ENCODE measurements at regions not wholly inside any gene's neighbourhood (a gene's known extent, or its start where the extent isn't known, plus 50 kb on each side); places are given as distances from the start of the nearest gene placed in this dataset.

DNA sequence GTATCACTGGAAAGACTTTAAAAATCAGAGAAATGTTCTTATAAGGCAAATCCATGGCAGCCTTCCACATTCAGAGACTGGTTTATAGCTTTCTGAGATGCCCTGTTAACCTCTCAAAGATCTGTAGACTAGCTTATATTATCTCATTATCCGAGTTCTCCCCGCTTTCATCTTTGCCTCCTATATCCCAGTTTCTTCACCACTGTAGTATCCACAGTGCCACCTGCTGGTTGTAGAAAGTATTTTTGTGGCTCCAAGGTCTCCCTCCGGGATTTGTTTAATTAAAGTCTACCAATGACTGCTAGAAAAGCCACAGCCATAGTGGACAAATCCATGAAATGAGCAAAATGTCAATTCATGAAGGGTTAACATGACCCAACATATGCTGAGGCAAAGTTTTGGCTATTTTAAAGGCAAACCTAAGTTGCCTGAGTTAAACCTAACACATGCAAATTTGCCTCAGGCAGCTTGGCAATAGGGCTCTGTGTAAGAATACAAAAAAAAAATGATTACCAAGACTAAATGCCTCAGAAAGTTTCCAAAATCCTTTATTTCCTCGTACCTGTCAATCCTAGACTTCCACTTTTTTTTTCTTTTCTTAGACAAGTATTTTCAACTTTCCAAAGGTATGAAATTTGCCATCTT is 218.8 kb upstream of the BMP4 start:
- peak in 1 of 5 experiments; percentile 54 for DNase-seq

DNA sequence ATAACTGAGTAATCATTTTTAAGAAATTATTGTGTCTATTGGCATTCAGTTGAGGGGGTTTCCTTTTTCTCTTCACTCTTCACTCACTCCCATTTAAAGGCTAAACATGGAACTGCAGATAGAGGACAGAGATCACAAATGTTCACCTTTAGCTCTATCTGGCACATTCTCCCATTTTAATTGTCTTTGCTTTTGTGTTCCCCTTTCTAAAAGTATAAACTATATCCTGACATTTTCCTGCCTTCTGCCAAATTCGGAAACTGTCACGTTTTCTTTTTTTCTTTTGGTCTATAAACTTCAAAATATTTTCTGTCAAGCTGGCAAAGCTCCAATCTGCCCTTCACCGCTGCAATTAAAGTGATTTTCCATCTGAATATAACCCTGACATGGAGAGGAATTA is 219.8 kb upstream of the CDKN3 start:
- DNase-seq = no peak

DNA sequence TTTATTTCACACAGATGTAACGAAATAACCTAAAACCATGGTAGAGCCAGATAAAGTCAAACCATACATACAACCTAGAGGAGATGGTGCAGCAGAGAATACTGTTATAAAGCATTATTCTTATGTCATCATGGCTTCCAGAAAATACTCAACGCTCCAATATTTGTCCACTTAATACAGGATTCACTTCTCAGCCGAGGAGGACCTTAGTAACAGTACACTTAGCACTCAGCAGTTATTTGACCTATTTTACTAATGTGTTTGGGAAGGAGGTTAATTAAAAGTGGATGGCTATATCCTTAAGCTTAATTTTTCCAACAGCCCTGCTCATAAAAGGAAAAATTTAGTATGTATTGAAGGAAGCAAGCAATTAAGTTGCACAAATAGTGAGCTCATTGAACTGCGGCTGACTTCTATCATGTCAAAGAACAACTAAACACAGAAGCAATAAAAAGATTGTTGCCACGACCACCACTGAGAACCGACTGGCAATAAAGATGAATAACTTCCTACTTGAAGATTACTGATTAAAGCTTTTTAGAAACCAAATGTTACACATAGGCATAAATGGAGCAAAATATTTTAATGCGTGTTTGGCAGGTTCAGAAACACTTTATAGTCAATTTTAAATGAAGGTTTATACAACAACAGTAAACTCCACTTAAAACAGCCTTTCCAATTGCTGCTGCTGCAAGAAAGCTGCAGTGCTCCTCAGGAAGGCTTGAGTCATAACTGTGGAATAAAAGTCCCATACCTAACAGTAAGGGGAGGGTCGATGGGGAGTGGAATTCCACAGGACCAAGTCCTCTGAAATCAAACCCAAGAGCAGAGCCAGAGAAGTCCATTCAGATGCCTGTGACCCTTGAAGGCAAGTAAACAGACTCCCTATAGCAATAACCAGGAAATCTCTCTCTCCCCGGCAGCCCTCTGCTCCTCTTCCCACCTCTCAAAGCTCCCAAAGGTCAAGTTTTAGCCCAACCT is 218.9 kb upstream of the CDKN3 start:
- no peak for DNase-seq

DNA sequence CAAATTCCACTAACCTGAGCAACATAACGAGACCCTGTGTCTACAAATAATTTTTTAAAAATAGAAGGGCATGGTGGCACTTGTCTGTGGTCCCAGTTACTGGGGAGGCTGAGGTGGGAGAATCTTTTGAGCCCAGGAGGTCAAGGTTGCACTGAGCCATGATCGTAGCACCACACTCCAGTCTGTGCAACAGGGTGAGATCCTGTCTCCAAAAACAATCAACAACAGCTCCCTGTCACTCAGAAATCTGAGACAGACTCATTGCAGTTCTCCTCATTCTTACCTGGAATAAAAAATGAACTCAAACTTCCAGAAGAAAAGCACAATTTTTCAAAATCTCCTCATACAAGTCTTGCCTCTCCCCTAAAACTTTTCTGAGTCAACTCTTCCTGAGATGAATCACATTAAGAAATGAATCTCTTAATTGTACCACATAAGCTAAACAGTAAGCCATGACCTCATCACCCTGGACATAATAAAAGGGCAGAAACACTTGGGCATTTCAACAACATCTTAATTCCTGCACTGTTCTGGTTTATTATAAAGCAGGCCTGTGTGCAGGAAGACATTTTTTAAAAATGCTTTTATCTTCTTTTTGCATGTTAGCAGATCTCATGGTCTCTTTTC is 214.3 kb upstream of the CDKN3 start:
- DNase-seq = no peak

DNA sequence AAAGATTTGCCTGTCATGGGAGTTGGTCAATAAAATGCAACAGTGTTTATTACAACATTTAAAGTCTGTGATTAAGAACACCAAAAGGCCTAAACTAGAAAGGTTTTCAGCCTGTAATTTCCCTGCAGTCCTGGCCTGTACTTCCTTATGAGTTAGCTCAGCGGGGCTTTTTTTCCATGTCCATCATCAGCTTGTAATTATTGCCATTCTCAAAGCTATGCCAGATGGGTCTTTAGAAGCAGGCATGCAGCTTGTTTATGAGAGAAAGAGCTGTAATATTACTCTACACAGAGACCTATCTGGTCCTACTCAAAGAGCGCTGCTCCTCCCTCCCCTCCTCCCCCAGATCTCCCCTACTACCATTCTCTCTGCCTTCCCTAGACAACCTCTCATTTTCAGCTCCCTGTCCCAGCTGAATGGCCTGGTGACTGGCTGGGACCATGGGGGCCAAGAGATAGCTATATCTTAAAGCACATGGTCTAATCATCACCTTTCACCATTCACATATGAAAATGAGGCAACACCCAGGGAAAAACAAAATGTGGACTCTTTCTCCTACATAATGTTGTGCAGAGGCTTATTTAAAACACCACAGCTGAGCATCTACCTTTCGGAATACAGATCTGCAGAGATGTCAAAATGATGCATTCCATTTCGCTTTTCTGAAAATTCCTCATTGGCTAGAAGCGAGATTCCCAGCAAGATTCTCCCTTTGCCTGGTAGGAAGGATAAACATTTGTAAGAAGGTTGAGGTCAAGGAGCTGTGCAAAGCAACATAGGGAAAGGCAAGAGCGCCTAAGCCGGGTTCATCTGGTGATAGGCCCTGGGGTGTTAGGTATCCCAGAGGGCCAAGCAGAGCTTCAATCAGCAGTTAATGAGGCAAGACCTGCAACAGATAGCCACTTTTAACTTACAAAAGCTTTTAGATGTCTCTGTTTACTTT is 209.7 kb upstream of the CDKN3 start:
- no peak for DNase-seq

DNA sequence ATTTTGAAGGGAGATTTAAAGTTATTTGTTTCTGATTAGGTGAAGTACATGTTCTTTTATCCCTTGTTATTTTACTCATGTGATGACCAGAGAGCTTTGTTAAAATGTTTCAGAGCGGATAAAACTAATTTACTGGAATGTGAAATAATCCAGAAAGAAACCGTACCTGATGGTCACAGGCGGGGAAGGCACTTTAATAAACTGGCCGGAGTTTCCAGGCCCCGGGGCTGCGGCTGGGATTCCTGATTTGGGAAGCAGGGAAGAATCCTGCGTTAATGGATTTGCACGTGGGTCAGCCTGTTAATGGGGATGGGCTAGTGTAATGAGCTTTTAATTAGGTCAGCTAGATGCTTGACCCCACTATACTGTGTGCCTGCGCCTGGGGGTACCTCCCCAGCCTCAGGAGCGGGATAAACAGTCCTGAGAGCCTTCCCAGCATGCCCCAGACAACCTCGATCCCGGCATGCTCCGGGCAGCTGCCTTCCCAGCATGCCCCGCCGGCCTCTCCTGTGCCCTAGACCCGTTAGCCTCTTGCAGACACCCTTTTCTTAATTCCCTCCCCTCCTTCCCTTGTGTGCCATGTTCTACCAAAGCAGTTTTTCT is 208.6 kb upstream of the CDKN3 start:
- no peak for DNase-seq

DNA sequence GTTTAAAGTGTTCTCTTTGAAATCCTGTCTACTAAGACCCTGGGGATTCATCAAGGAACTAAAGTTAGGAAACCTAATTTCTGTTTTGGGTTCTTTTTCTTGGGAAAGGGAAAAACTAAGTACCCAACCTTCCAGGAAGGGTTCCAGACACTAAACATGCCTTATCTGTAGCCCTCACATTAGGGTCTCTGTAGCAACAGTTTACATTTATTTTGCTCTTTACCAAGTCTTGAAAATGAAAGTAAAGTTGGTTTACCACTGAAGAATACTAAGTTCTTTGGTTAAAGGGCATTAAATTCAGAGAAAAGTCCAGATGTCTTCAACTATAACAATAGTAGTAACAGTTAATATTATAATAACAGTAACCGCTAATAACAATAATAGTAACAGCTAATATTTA is 207.5 kb upstream of the CDKN3 start:
- DNase-seq = no peak

DNA sequence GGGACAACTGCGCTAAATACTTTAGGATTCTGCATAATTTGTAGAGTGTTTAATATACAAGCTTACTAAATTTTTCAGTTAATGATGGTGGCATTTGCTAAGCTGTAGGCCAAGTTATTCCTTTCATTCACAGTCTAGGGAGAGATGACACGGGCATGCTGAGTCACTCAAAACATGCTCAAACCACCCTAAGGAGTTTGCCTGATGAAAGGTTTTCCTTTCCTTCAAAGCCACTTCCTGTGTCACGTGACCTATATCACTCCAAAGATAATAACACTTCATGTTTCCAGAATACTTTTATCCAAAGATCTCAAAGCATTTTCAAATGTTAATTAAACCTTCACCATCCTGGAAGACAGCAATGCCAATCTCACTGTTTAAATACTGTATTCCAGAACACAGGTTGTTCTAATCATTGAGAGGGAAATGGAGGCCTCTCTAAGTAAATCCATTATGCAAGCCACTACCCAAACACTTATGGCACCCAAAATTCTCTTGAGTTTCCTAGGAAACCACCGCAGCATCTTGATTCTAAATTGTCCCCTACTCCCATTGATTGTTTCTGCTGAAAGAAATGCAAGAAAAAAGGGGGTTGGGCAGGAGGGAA is 207.0 kb upstream of the CDKN3 start:
- no peak for DNase-seq

DNA sequence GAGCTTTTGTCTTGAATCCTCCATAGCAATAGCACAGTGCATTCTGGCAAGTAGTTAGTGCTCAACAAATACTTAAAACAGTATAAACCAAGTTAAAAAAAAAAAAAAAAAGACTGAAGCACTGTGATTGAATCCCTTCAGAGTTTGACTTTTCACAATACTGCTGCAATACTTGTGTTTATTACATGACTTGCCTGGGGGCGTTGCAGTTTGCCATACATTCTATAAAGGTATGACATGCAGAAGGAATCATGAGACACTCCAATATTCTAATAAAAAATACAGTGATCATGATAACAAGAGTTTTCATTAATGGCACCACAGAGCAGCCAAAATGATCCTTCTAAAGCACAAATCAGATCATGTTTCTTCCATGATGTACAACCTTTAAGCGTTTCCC is 205.0 kb upstream of the CDKN3 start:
- no peak for DNase-seq

DNA sequence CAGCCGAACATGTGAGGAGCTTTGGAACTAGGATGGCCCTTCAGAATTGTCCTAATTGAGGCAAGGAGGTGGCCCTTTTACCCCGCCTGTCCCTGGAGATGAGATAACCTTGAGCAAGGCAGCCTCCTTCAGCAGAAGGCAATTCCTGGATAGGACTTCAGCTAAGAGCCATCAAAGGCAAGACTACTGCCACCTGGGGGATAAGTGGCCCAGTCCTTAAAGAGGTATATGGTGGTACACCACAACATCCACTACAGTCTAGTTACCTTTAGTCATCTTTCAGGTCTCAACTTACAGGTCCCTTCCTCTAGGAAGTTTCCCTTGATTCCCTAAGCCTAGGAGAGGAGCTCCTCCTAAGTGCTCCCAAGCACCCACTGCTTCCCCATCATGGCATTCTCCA is 204.2 kb upstream of the CDKN3 start:
- DNase-seq = no peak

DNA sequence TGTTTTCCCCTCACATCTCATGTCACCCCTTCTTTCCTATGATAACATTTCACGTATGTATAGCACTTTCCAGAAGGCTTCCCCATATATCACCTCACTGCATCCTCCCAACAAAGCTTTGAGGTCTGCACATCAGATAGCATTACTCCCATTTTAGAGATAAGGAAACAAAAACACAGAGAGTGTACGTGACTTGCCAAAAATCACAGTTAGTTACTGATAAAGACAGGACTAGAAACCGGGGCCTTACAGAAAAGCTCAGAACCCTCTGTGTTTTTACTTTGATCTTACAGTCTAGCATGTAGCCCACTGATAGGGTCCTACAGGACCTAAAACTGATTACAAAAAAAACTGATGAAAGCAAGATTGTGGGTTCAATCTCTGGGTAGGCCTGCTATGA is 202.9 kb upstream of the CDKN3 start:
- DNase-seq = no peak

DNA sequence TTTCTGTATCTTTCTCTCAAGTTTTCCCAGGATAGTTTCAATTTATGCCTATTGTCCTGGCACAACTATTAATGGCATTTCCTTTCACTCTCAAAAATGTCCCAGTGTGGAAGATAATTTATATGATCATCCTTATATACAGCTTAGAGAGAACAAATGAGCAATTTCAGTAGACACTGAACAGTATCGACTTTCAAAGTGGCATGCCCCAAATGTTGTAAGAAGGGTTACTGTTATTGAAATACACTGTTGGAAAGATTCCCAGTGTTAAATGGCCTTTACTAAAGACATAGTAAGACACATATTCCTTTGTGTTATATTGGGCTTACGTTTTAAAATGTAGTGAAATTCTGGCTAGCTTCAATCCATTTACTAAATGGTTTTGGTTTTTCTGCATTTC is 202.3 kb upstream of the CDKN3 start:
- no peak for DNase-seq

DNA sequence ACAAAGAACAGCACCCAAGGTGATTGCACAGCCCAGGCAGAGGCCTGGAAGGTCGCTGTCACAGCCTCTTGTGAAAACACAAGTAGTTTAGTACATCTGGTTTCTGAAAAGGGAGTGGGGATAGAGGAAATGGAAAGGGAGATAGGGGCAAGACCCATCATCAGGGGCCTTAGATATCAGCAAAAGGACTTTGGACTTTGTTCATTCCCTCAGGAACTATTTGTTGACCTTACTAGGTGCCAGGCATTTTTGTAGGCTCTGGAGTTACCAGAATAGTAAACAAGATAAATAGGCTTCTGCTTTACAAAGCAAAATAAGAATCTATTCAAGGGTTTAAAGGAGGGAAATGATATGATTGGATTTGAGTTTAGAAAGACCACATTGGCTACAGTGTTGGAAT is 199.4 kb upstream of the CDKN3 start:
- DNase-seq = no peak

DNA sequence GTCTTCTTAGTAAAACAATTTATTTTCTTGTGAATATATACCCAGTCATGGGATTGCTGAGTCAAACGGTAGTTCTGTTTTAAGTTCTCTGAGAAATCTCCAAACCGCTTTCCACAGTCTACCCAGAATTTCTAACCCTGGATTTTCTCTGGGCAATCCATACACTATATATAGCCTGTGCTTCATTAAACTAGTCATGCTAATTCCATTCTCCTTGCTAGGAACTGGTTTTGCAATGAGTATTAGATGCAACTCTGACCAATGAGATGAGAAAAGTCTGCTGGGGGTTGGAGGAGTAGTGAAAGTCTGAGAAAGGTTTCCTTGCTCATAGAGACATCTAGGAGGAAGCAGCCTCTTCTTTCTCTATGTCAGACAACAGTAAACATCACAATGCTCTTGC is 196.1 kb upstream of the CDKN3 start:
- DNase-seq = no peak

DNA sequence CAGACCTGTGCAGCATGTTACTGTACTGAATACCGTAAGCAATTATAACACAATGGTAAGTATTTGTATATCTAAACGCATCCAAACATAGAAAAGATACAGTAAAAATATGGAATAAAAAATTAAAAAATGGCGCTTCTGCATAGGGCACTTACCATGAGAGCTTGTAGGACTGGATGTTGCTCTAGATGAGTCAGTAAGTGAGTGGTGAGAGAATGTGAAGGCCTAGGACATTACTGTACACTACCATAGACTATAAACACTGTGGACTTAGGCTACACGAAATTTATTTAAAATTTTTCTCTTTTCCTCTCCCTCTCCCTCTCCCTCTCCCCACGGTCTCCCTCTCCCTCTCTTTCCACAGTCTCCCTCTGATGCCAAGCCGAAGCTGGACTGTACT is 194.5 kb upstream of the CDKN3 start:
- DNase-seq = no peak

DNA sequence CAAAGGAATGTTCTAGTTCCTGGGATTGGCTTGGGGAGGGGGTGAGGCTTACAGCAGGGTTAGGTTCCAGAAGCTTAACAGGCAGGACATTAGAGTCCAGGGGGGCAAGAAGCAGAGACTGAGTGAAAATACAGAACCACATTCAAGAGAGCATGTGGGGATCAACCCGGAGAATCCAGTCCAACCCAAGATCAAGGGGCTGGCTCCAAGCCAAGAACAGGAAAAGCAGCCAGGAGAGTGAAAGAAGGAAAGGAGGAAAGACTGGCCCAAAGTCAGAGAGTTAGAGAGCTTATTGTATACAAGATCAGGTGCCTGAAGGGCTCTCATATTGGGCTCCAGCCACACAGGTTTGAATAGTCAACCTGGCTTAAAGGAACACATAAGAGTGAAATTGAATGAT is 190.3 kb upstream of the CDKN3 start:
- DNase-seq = no peak

DNA sequence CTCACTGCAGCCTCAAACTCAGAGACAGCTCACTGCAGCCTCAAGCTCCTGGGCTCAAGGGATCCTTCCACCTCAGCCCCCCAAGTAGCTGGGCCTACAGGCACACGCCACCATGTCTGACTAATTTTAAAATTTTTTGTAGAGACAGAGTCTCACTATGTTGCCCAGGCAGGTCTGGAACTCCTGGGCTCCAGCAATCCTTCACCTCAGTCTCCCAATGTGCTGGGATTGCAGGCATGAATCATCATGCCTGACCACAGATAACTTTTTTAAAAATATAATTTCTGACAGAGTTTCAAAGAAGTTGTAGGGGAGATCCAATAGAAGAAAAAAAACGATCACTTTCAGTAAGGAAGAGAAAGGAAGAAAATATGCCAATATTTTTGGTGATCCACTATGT is 189.7 kb upstream of the CDKN3 start:
- no peak for DNase-seq

DNA sequence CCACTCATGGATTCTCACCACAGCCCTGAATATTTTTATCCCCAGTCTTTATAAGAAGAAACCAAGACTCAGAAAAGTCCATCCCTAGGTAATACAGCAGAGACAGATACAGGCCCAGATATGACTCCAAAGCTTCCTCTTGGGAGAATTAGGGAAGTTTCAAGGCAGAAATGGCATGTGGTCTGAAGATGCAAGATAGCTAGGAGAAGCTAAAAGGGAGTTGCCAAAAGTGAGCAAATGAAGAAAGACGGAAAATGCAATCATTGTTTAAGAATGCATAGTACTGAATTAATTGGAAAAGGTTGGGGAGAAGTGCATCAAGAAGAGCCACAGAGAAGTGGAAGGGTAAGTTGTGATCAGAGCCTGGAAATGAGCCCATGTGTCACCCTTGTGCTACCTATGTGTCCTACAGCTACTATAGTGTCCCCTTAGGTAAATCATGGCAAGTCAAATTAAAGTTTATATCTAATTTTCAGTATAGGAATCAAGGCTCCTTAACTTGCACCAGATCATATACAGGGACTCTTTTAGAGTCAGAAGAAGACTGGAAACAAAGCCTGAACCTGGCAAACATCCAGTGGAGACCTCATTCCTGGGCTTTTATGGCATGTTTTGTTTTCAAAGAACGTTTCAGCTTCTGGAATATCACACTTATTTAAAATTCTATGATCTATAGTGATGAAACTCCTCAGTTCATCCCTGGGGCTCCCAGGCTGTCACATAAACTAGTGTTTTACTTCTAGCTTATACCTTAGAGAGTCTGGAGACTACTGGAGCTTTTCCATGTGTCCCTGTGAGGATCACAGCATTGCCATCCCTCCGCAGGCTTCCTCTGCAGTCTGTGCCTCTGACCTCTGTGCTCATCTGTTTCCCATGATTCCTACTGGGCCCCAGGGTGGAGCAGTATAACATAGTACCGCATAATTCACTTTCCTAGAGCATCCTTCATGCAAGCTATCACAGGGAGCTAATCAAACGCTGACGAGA is 189.0 kb upstream of the CDKN3 start:
- no peak for DNase-seq

DNA sequence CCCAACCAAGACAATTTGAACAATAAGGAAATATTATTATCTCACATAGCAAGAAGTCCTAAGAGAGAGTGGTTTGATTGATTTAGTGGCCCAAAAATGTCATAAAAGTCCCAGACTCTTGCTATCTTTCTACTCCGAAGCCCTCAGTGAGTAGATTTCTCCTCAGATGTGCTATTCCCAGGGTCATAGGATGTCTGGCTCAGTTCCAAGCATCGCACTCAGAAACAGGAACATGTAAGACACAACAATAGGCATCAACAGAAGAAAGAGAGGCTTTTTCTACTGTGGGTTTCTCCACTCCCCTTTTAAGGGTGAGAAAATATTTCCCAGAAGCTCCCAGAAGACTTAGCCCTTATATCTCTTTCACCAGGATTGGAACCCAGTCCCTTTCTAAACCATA is 188.1 kb upstream of the CDKN3 start:
- no peak for DNase-seq

DNA sequence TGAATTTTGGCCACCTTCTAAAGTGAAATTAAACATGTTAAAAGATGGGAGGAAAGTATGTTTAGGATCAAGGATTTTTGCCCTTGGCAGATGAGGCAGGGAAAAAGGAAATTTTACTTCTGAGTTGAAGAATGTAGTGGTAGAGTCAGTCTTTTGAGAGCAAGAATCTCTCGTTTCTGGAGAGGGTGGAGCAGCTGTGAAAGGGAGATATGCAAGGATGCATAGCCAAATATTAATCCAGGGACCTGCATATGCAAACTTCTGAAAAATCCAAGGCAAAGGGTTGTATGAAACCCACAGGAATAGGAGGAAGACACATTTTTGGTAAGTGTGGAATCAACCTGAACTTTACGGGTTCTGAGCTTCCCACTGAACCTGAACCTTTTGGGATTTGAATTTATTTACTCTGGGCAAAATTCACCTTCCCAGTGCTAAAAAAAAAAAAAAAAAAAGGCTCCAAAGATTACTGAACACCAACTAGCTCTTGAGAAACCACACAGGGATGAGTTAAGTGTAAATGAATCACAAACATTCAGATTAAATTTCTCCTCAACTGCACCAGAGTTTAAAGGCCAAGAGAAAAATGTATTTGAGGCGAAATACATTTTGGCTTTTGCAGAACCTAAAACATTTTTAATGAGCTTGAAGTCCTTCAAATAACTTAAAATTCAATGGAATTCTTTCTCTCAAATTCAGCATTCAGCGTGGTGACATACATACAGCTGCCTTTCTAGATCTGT is 187.1 kb upstream of the CDKN3 start:
- no peak for DNase-seq
